Osteoblast (primary cell): ENCODE measurements at regions not wholly inside any gene's neighbourhood (a gene's known extent, or its start where the extent isn't known, plus 50 kb on each side); places are given as distances from the start of the nearest gene placed in this dataset.

Experiments used
- DNase-seq: peaks from one replicate; pipeline ENCODE4 v3.0.0; 2011; ENCODE audit warnings: low spot score, mixed read lengths; ENCODE audit not compliant: insufficient read length; ENCODE audit errors: missing footprints
- H2AFZ ChIP-seq: 2 replicates; pipeline ENCODE4 v1.6.0; 2011; ENCODE audit warnings: mild to moderate bottlenecking, low read length
- H3K27ac ChIP-seq: 2 replicates; pipeline ENCODE4 v1.5.1; 2011; ENCODE audit warnings: mild to moderate bottlenecking, low read depth, low read length, moderate library complexity
- H3K27me3 ChIP-seq: 2 replicates; pipeline ENCODE4 v1.6.0; 2012; ENCODE audit warnings: mild to moderate bottlenecking, control low read depth, inconsistent platforms, low read length, moderate library complexity; ENCODE audit not compliant: insufficient read depth
- H3K36me3 ChIP-seq: 2 replicates; pipeline ENCODE4 v1.5.1; 2011; ENCODE audit warnings: mild to moderate bottlenecking, low read length, control low read depth, moderate library complexity; ENCODE audit not compliant: insufficient read depth
- H3K4me1 ChIP-seq: 2 replicates; pipeline ENCODE4 v1.5.1; 2011; ENCODE audit warnings: mild to moderate bottlenecking, low read length, control low read depth, moderate library complexity; ENCODE audit not compliant: insufficient read depth
- H3K4me2 ChIP-seq: 2 replicates; pipeline ENCODE4 v1.6.0; 2011; ENCODE audit warnings: mild to moderate bottlenecking, low read length; ENCODE audit not compliant: insufficient read depth
- H3K4me3 ChIP-seq: fragments of 200-600 bp; sonication (generic); 3 replicates; pipeline ENCODE4 v1.5.1; 2012; ENCODE audit warnings: mild to moderate bottlenecking, low read length, inconsistent platforms; ENCODE audit not compliant: insufficient read depth
- H3K79me2 ChIP-seq: 2 replicates; pipeline ENCODE4 v1.6.0; 2012; ENCODE audit warnings: mild to moderate bottlenecking, low read length, control low read depth, inconsistent platforms; ENCODE audit not compliant: insufficient read depth
- H3K9me3 ChIP-seq: 2 replicates; pipeline ENCODE4 v1.5.1; 2011; ENCODE audit warnings: low read depth, low read length, control low read depth
- H4K20me1 ChIP-seq: 2 replicates; pipeline ENCODE4 v1.6.0; 2012; ENCODE audit warnings: mild to moderate bottlenecking, low read length, control low read depth; ENCODE audit not compliant: insufficient read depth
- CTCF ChIP-seq: IDR thresholded peaks from 2 replicates; pipeline ENCODE4 v1.5.1; 2011; ENCODE audit warnings: mild to moderate bottlenecking, low read depth, low read length, moderate library complexity; ENCODE audit errors: extremely low read depth

GRCh38 chr2:41618754-41619153, 429.1 kb upstream of the PKDCC start:
- H3K36me3 ChIP-seq: no peaks in the 10 kb centered on the region
- H3K4me1 ChIP-seq: no peaks in the 10 kb centered on the region
- no peaks in the 10 kb centered on the region for H4K20me1 ChIP-seq
- H3K27ac ChIP-seq: no peak overlapping the region
- no peak for TF ChIP-seq CTCF
- no peak overlapping the region for H3K4me3 ChIP-seq
- H2AFZ ChIP-seq: no peak overlapping the region
- no peak for DNase-seq
- no peaks in the 10 kb centered on the region for H3K79me2 ChIP-seq
- H3K4me2 ChIP-seq: no peak overlapping the region
- no peaks in the 10 kb centered on the region for H3K9me3 ChIP-seq
- no peaks in the 10 kb centered on the region for H3K27me3 ChIP-seq

GRCh38 chr2:41621095-41621494, 426.7 kb upstream of the PKDCC start:
- no peak for DNase-seq
- Histone ChIP-seq H3K36me3 (no peaks in the 10 kb centered on the region), H2AFZ (no peak overlapping the region)

DNA sequence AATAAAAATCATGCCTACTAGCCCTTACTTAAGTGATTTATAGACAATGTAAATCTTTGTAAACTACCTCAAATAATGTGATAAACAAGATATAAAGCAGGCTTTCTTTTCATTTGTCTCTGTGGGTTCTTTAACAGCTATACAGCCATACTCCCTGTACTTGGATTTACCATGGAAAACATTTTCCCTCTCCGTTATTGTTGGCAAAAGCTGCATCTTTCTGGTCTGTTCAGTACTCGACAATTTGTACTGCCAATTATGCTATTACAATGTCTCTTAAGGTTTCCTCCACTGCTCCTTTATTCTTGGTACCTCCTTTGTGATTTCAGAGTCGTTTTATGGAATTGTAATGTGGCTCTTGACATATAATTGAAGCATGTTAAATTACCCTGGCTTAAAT, 426.3 kb upstream of the PKDCC start:
- no peak overlapping the region for H3K4me2 ChIP-seq
- no peaks in the 10 kb centered on the region for H3K79me2 ChIP-seq
- no peaks in the 10 kb centered on the region for H3K9me3 ChIP-seq
- no peak overlapping the region for H3K27ac ChIP-seq
- no peak for DNase-seq
- no peaks in the 10 kb centered on the region for H3K4me1 ChIP-seq
- H3K4me3 ChIP-seq: no peak overlapping the region
- no peaks in the 10 kb centered on the region for H3K36me3 ChIP-seq
- no peak for TF ChIP-seq CTCF
- H3K27me3 ChIP-seq: no peaks in the 10 kb centered on the region
- no peaks in the 10 kb centered on the region for H4K20me1 ChIP-seq
- no peak overlapping the region for H2AFZ ChIP-seq

More at GRCh38 chr2:41621095-41621494, 426.7 kb upstream of the PKDCC start:
- no peak overlapping the region for H3K4me2 ChIP-seq
- H3K9me3 ChIP-seq: no peaks in the 10 kb centered on the region
- no peaks in the 10 kb centered on the region for H3K27me3 ChIP-seq
- no peak overlapping the region for H3K27ac ChIP-seq
- TF ChIP-seq CTCF: no peak
- no peak overlapping the region for H3K4me3 ChIP-seq
- H4K20me1 ChIP-seq: no peaks in the 10 kb centered on the region
- no peaks in the 10 kb centered on the region for H3K4me1 ChIP-seq
- H3K79me2 ChIP-seq: no peaks in the 10 kb centered on the region

- no peak overlapping the region for H3K4me2 ChIP-seq
- H3K27ac ChIP-seq: no peak overlapping the region
- no peak overlapping the region for H2AFZ ChIP-seq
- H3K9me3 ChIP-seq: no peaks in the 10 kb centered on the region
- no peaks in the 10 kb centered on the region for H3K27me3 ChIP-seq
- H3K4me1 ChIP-seq: no peaks in the 10 kb centered on the region
- H3K4me3 ChIP-seq: no peak overlapping the region
- TF ChIP-seq CTCF: no peak
- H4K20me1 ChIP-seq: no peaks in the 10 kb centered on the region
- DNase-seq: no peak
- no peaks in the 10 kb centered on the region for H3K36me3 ChIP-seq
- H3K79me2 ChIP-seq: no peaks in the 10 kb centered on the region
Measured at GRCh38 chr2:41622301-41622700, 425.5 kb upstream of the PKDCC start.
